ENCODE measurements at regions not wholly inside any gene's neighbourhood (a gene's known extent, or its start where the extent isn't known, plus 50 kb on each side); places are given as distances from the start of the nearest gene placed in this dataset.

GRCh38 chr21:28783641-28784185, 209.0 kb downstream of the LTN1 start:
- H3K36me3 ChIP-seq (ENCODE audit: control insufficient read depth in 2 of 2, extremely low read depth in 1 of 2, insufficient read depth in 2 of 2, low read length in 2 of 2) = no peaks in the 10 kb centered on the region
- TF ChIP-seq EZH2 (IDR thresholded peaks at IDR 0.05; ENCODE audit: borderline replicate concordance, low read depth, low read length, severe bottlenecking) = no peak
- TF ChIP-seq FOS (IDR thresholded peaks at IDR 0.05; ENCODE audit: borderline replicate concordance, insufficient read depth, low read length) = no peak
- TF ChIP-seq GATA2 (IDR thresholded peaks at IDR 0.05; ENCODE audit: insufficient read depth, insufficient read length, low read depth, low read length) = no peak
- TF ChIP-seq MYC (IDR thresholded peaks at IDR 0.05; ENCODE audit: low read depth, low read length) = no peak
- TF ChIP-seq JUN (IDR thresholded peaks at IDR 0.05; ENCODE audit: borderline replicate concordance, insufficient read depth, insufficient read length, low read depth) = no peak
- no peak for TF ChIP-seq POLR2AphosphoS5 (IDR thresholded peaks at IDR 0.05; ENCODE audit: insufficient read depth, low read depth, low read length)
- no peak for TF ChIP-seq POLR2A (IDR thresholded peaks at IDR 0.05; ENCODE audit: low read depth, low read length)
- TF ChIP-seq MAX (IDR thresholded peaks at IDR 0.05; ENCODE audit: insufficient read depth, insufficient read length) = no peak
- no peak for TF ChIP-seq CTCF (IDR thresholded peaks at IDR 0.05; ENCODE audit: extremely low read depth in 1 of 2, insufficient read depth in 1 of 2, low read depth in 1 of 2, low read length in 2 of 2)
- no peak overlapping the region for H3K4me2 ChIP-seq (ENCODE audit: insufficient read depth, low read length)
- no peak overlapping the region for H3K4me3 ChIP-seq (replicated peaks in 1 of 3; ENCODE audit: insufficient read depth in 1 of 3, low read depth in 1 of 3, low read length in 3 of 3)
- intact Hi-C loops (cut with micrococcal nuclease) (no loop called here), dilution Hi-C loops (cut with MboI; ENCODE audit: extremely low pct_ligation_motif_present, low sequenced_read_pairs) (no loop called here)
- H3K9me3 ChIP-seq (replicated peaks; ENCODE audit: control insufficient read depth, insufficient read depth, low read length) = no peaks in the 10 kb centered on the region
- H3K27me3 ChIP-seq (ENCODE audit: control insufficient read depth in 2 of 2, insufficient read depth in 2 of 2, low read length in 2 of 2) = no peaks in the 10 kb centered on the region
- H3K9me1 ChIP-seq (replicated peaks; ENCODE audit: control insufficient read depth, extremely low read depth, insufficient read depth, low read length) = no peaks in the 10 kb centered on the region
- DNase-seq (ENCODE audit: low read depth, low spot score) (no peak), FAIRE-seq (no peak)
- H3K4me1 ChIP-seq (ENCODE audit: control insufficient read depth, extremely low read depth, insufficient read depth, low read length) = no peaks in the 10 kb centered on the region
- POLR2A ChIA-PET = no interaction called here
- H3K27ac ChIP-seq (ENCODE audit: insufficient read depth, low read depth, low read length) = no peak overlapping the region
- no TSS peak for BruUV-seq (replicated peaks)
- H3K79me2 ChIP-seq (ENCODE audit: control insufficient read depth, insufficient read depth, low read length) = no peaks in the 10 kb centered on the region
- no peak overlapping the region for H2AFZ ChIP-seq (ENCODE audit: low read depth, low read length)
- CTCF ChIA-PET = interaction anchor here (0.6 kb wide), 2 partner anchors 74 to 144 kb away, joined by 3 read pairs; no protein-coding TSS in a partner anchor
- no peaks in the 10 kb centered on the region for H4K20me1 ChIP-seq (replicated peaks; ENCODE audit: control insufficient read depth, extremely low read depth, insufficient read depth, low read length)
- H3K9ac ChIP-seq (replicated peaks; ENCODE audit: extremely low read depth, insufficient read depth, low read length) = no peak overlapping the region
